ENCODE measurements at regions not wholly inside any gene's neighbourhood (a gene's known extent, or its start where the extent isn't known, plus 50 kb on each side); places are given as distances from the start of the nearest gene placed in this dataset.

GRCh38 chr5:124841829-124842712 lies 95.6 kb upstream of the ZNF608 start:
- no peak overlapping the region for H3K4me3 ChIP-seq (ENCODE audit: low read length)
- H3K9me3 ChIP-seq (ENCODE audit: control insufficient read depth, low read depth, low read length): peaks cover 3% of the 10 kb centered on the region
- H3K36me3 ChIP-seq (ENCODE audit: control insufficient read depth, low read depth, low read length): no peaks in the 10 kb centered on the region
- no peak overlapping the region for H3K9ac ChIP-seq (ENCODE audit: low read length)
- no peaks in the 10 kb centered on the region for H3K27me3 ChIP-seq (ENCODE audit: control insufficient read depth, insufficient read depth, low read length)
- H3K27ac ChIP-seq (ENCODE audit: low read length): no peak overlapping the region
- H3K4me1 ChIP-seq (ENCODE audit: control insufficient read depth, low read depth, low read length): no peaks in the 10 kb centered on the region

GRCh38 chr5:124842725-124843595 lies 96.5 kb upstream of the ZNF608 start:
- Histone ChIP-seq H3K27me3 (ENCODE audit: control insufficient read depth, insufficient read depth, low read length) (no peaks in the 10 kb centered on the region), H3K9me3 (ENCODE audit: control insufficient read depth, low read depth, low read length) (peaks cover 3% of the 10 kb centered on the region), H3K4me1 (ENCODE audit: control insufficient read depth, low read depth, low read length) (no peaks in the 10 kb centered on the region), H3K27ac (ENCODE audit: low read length) (no peak overlapping the region), H3K4me3 (ENCODE audit: low read length) (no peak overlapping the region), H3K9ac (ENCODE audit: low read length) (no peak overlapping the region), H3K36me3 (ENCODE audit: control insufficient read depth, low read depth, low read length) (no peaks in the 10 kb centered on the region)

- H3K9ac ChIP-seq (ENCODE audit: low read length): no peak overlapping the region
- H3K27ac ChIP-seq (ENCODE audit: low read length): no peak overlapping the region
- no peaks in the 10 kb centered on the region for H3K4me1 ChIP-seq (ENCODE audit: control insufficient read depth, low read depth, low read length)
- H3K9me3 ChIP-seq (ENCODE audit: control insufficient read depth, low read depth, low read length): no peaks in the 10 kb centered on the region
- no peak overlapping the region for H3K4me3 ChIP-seq (ENCODE audit: low read length)
- H3K36me3 ChIP-seq (ENCODE audit: control insufficient read depth, low read depth, low read length): no peaks in the 10 kb centered on the region
- no peaks in the 10 kb centered on the region for H3K27me3 ChIP-seq (ENCODE audit: control insufficient read depth, insufficient read depth, low read length)
Observed at GRCh38 chr5:124843596-124843899, 97.1 kb upstream of the ZNF608 start.

GRCh38 chr5:124844371-124844920 lies 98.0 kb upstream of the ZNF608 start:
- Histone ChIP-seq H3K4me3 (ENCODE audit: low read length) (no peak overlapping the region), H3K36me3 (ENCODE audit: control insufficient read depth, low read depth, low read length) (no peaks in the 10 kb centered on the region), H3K27ac (ENCODE audit: low read length) (no peak overlapping the region), H3K9ac (ENCODE audit: low read length) (no peak overlapping the region), H3K9me3 (ENCODE audit: control insufficient read depth, low read depth, low read length) (no peaks in the 10 kb centered on the region), H3K4me1 (ENCODE audit: control insufficient read depth, low read depth, low read length) (peaks cover 3% of the 10 kb centered on the region), H3K27me3 (ENCODE audit: control insufficient read depth, insufficient read depth, low read length) (no peaks in the 10 kb centered on the region)

GRCh38 chr5:124847907-124848306 lies 101.5 kb upstream of the ZNF608 start:
- Histone ChIP-seq H3K36me3 (ENCODE audit: control insufficient read depth, low read depth, low read length) (no peaks in the 10 kb centered on the region), H3K9ac (ENCODE audit: low read length) (no peak overlapping the region), H3K4me3 (ENCODE audit: low read length) (no peak overlapping the region), H3K4me1 (ENCODE audit: control insufficient read depth, low read depth, low read length) (peaks cover 3% of the 10 kb centered on the region), H3K27me3 (ENCODE audit: control insufficient read depth, insufficient read depth, low read length) (no peaks in the 10 kb centered on the region), H3K27ac (ENCODE audit: low read length) (no peak overlapping the region), H3K9me3 (ENCODE audit: control insufficient read depth, low read depth, low read length) (no peaks in the 10 kb centered on the region)

GRCh38 chr5:124849774-124850173 lies 103.3 kb upstream of the ZNF608 start:
- Histone ChIP-seq H3K9ac (ENCODE audit: low read length) (no peak overlapping the region), H3K27me3 (ENCODE audit: control insufficient read depth, insufficient read depth, low read length) (no peaks in the 10 kb centered on the region), H3K36me3 (ENCODE audit: control insufficient read depth, low read depth, low read length) (no peaks in the 10 kb centered on the region), H3K4me3 (ENCODE audit: low read length) (no peak overlapping the region), H3K27ac (ENCODE audit: low read length) (no peak overlapping the region), H3K4me1 (ENCODE audit: control insufficient read depth, low read depth, low read length) (peaks cover 3% of the 10 kb centered on the region), H3K9me3 (ENCODE audit: control insufficient read depth, low read depth, low read length) (no peaks in the 10 kb centered on the region)

DNA sequence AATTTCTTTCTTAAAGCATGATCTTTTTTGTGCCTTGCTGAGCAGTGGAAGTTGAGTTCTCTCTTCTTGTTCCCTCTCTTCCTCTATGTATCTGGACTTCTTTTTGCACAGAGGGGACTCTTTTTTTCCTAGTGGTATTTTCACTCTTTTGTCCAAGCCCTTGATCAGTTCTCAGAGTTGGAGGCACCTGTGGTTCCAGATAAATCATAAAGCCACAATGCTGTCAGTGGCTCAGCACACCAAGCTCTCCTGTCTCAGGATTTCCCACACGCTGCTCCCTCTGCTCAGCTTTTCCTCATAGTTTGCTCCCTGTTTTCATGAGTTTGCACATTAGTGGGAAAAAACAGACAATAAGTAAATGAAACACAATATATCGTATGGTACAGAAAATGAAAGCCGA lies 110.3 kb upstream of the ZNF608 start:
- Histone ChIP-seq H3K27me3 (ENCODE audit: control insufficient read depth, insufficient read depth, low read length) (no peaks in the 10 kb centered on the region), H3K36me3 (ENCODE audit: control insufficient read depth, low read depth, low read length) (no peaks in the 10 kb centered on the region), H3K9ac (ENCODE audit: low read length) (no peak overlapping the region), H3K4me3 (ENCODE audit: low read length) (no peak overlapping the region), H3K4me1 (ENCODE audit: control insufficient read depth, low read depth, low read length) (no peaks in the 10 kb centered on the region), H3K27ac (ENCODE audit: low read length) (no peak overlapping the region), H3K9me3 (ENCODE audit: control insufficient read depth, low read depth, low read length) (no peaks in the 10 kb centered on the region)

DNA sequence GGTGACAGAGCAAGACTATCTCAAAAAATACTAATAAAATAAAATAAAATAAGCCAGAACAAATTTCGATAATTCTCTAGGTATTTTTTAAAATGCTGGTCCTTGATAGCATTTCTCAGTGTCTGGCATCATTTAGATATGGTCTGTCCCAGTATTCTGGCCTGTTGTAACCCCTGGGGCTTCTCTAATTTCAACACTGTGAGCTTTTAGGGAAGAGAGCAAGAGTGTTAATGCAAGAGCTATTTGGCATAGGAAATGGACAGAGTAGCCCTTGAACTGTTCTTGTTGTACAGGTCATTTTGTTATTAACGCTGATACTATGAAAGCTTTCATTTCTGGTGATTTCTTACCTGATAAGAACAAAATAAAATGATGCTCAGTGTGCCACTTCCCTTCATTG lies 112.2 kb upstream of the ZNF608 start:
- Histone ChIP-seq H3K27me3 (ENCODE audit: control insufficient read depth, insufficient read depth, low read length) (no peaks in the 10 kb centered on the region), H3K4me1 (ENCODE audit: control insufficient read depth, low read depth, low read length) (no peaks in the 10 kb centered on the region), H3K36me3 (ENCODE audit: control insufficient read depth, low read depth, low read length) (no peaks in the 10 kb centered on the region), H3K4me3 (ENCODE audit: low read length) (no peak overlapping the region), H3K9ac (ENCODE audit: low read length) (no peak overlapping the region), H3K27ac (ENCODE audit: low read length) (no peak overlapping the region), H3K9me3 (ENCODE audit: control insufficient read depth, low read depth, low read length) (no peaks in the 10 kb centered on the region)

- Histone ChIP-seq H3K27me3 (ENCODE audit: control insufficient read depth, insufficient read depth, low read length) (no peaks in the 10 kb centered on the region), H3K27ac (ENCODE audit: low read length) (no peak overlapping the region), H3K9ac (ENCODE audit: low read length) (no peak overlapping the region), H3K9me3 (ENCODE audit: control insufficient read depth, low read depth, low read length) (no peaks in the 10 kb centered on the region), H3K36me3 (ENCODE audit: control insufficient read depth, low read depth, low read length) (no peaks in the 10 kb centered on the region), H3K4me1 (ENCODE audit: control insufficient read depth, low read depth, low read length) (no peaks in the 10 kb centered on the region), H3K4me3 (ENCODE audit: low read length) (no peak overlapping the region)
Observed at GRCh38 chr5:124859027-124859426, 112.6 kb upstream of the ZNF608 start.

DNA sequence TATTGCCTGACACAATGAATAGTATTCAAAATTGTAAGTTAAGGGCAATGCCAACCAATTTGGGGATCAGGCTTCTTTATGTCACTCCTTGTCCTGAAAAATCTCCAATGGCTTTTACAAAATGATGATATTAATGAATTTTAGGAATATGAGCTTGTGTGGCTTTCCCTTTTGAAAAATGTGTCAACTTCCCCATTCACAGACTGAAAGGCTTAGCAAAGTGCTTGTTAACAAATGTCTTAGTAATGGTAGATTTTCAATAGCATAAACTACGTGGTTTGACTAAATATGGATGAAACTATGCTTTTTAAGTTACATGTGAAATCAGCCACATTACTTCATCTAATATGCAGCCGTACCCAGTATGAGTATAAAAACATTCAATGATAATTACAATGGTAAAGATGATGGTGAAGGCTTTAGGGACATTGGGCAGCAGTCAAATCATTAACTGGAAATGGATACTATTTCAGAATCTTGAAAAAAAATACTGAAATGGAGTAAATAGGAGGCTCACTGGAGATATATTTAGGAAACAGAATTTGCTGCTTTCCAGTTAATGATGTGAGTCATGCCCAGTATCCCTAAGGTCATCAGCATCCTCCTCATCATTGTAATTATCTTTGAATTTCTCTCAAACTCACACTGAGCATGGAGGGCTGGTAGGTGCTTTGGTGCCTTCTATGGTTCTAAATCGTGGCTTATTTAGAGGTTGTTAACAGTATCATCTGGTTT lies 113.3 kb upstream of the ZNF608 start:
- Histone ChIP-seq H3K27me3 (ENCODE audit: control insufficient read depth, insufficient read depth, low read length) (no peaks in the 10 kb centered on the region), H3K9ac (ENCODE audit: low read length) (no peak overlapping the region), H3K36me3 (ENCODE audit: control insufficient read depth, low read depth, low read length) (no peaks in the 10 kb centered on the region), H3K4me1 (ENCODE audit: control insufficient read depth, low read depth, low read length) (no peaks in the 10 kb centered on the region), H3K27ac (ENCODE audit: low read length) (no peak overlapping the region), H3K9me3 (ENCODE audit: control insufficient read depth, low read depth, low read length) (no peaks in the 10 kb centered on the region), H3K4me3 (ENCODE audit: low read length) (no peak overlapping the region)

DNA sequence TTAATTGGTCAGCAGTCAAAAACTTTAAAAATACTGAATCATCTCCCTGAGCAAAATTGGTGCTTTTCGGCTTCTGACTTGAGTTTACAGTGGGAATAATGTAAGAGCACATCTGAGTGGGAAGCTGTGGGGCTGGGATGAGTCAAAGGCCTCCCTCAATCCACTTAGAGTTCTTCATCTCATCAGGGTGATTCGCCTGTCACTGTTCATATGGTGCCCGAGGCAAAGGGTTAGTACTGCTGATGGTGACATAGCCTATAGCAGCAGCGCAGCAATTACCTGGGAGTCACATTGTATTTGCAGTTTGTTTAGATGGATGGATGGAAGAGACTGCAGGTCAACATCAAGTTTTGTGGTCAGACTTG lies 113.8 kb upstream of the ZNF608 start:
- Histone ChIP-seq H3K36me3 (ENCODE audit: control insufficient read depth, low read depth, low read length) (no peaks in the 10 kb centered on the region), H3K27me3 (ENCODE audit: control insufficient read depth, insufficient read depth, low read length) (no peaks in the 10 kb centered on the region)

More for the DNA sequence above, 113.8 kb upstream of the ZNF608 start:
- Histone ChIP-seq H3K27ac (ENCODE audit: low read length) (no peak overlapping the region), H3K9ac (ENCODE audit: low read length) (no peak overlapping the region), H3K9me3 (ENCODE audit: control insufficient read depth, low read depth, low read length) (no peaks in the 10 kb centered on the region), H3K4me3 (ENCODE audit: low read length) (no peak overlapping the region), H3K4me1 (ENCODE audit: control insufficient read depth, low read depth, low read length) (no peaks in the 10 kb centered on the region)

Measured in iPS-18a (cell line).